Naive thymus-derived CD4-positive, alpha-beta T cell (primary cell): ENCODE measurements at regions not wholly inside any gene's neighbourhood (a gene's known extent, or its start where the extent isn't known, plus 50 kb on each side); places are given as distances from the start of the nearest gene placed in this dataset.

Source experiments
- ATAC-seq: fragments of 150-1000 bp; cut with Tn5 transposase; 2 replicates; pipeline ENCODE4 v1.10.0; 2021; ENCODE audit warnings: mild to moderate bottlenecking, moderate library complexity
- CTCF ChIA-PET: fragments of 350-600 bp; sonication (Branson Sonifier 250); formaldehyde crosslinking; loops from one replicate; lab custom pipeline; 2021; ENCODE audit warnings: antibody characterized with exemption; lab: Charles Lee
- POLR2A ChIA-PET: fragments of 350-600 bp; sonication (Branson Sonifier 250); formaldehyde crosslinking; loops from one replicate; lab custom pipeline; 2021; ENCODE audit warnings: antibody characterized with exemption, inconsistent platforms; lab: Charles Lee
- DNase-seq, 9 donors: peaks; one replicate each; pipeline versions ENCODE4 v3.0.0 to v3.0.0-alpha.2; 2020 to 2022; ENCODE audit warnings: mixed read lengths in 1 of 9
- H3K27ac ChIP-seq: one replicate; pipeline ENCODE4 v1.7.0; 2013; ENCODE audit warnings: mild to moderate bottlenecking, low read depth, low read length, moderate library complexity
- H3K27me3 ChIP-seq, 2 donors: one replicate each; pipeline ENCODE4 v1.7.0; 2013; ENCODE audit warnings: low read length in 2 of 2, mild to moderate bottlenecking in 2 of 2, moderate library complexity in 2 of 2; ENCODE audit not compliant: control insufficient read depth in 2 of 2, insufficient read depth in 2 of 2
- H3K36me3 ChIP-seq, 3 experiments: 1 replicate in 2 of 3; 2 replicates in 1 of 3; pipeline ENCODE4 v1.7.0; 2013; ENCODE audit warnings: low read length in 3 of 3, mild to moderate bottlenecking in 3 of 3, moderate library complexity in 1 of 3; ENCODE audit not compliant: insufficient read depth in 3 of 3, control insufficient read depth in 2 of 3
- H3K4me1 ChIP-seq, 2 donors: one replicate each; pipeline ENCODE4 v1.7.0; 2013; ENCODE audit warnings: low read length in 2 of 2, mild to moderate bottlenecking in 2 of 2, moderate library complexity in 1 of 2; ENCODE audit not compliant: control insufficient read depth in 2 of 2, insufficient read depth in 2 of 2
- H3K4me3 ChIP-seq: 2 replicates; pipeline ENCODE4 v1.7.0; 2013; ENCODE audit warnings: mild to moderate bottlenecking, low read length
- H3K9me3 ChIP-seq, 3 experiments: 1 replicate in 2 of 3; 2 replicates in 1 of 3; pipeline ENCODE4 v1.7.0; 2013; ENCODE audit warnings: low read length in 3 of 3; ENCODE audit not compliant: control insufficient read depth in 2 of 3
- H3K27ac Mint-ChIP-seq, 9 donors: one replicate each; pipeline ENCODE4 v1.8.0; 2020 to 2022; ENCODE audit warnings: mixed read lengths in 9 of 9, mild to moderate bottlenecking in 8 of 9, moderate library complexity in 5 of 9, inconsistent platforms in 2 of 9
- H3K27me3 Mint-ChIP-seq, 5 donors: one replicate each; pipeline ENCODE4 v1.8.0; 2021 to 2022; ENCODE audit warnings: mixed read lengths in 5 of 5, mild to moderate bottlenecking in 1 of 5
- H3K36me3 Mint-ChIP-seq, 5 donors: one replicate each; pipeline ENCODE4 v1.8.0; 2020 to 2022; ENCODE audit warnings: mixed read lengths in 5 of 5, mild to moderate bottlenecking in 3 of 5, inconsistent platforms in 1 of 5
- H3K4me1 Mint-ChIP-seq, 7 donors: one replicate each; pipeline ENCODE4 v1.8.0; 2020 to 2022; ENCODE audit warnings: mixed read lengths in 7 of 7, mild to moderate bottlenecking in 3 of 7, inconsistent platforms in 1 of 7
- H3K4me3 Mint-ChIP-seq, 10 donors: one replicate each; pipeline ENCODE4 v1.8.0; 2020 to 2022; ENCODE audit warnings: mild to moderate bottlenecking in 10 of 10, mixed read lengths in 10 of 10, moderate library complexity in 6 of 10, inconsistent platforms in 2 of 10
- H3K9me3 Mint-ChIP-seq, 11 donors: one replicate each; pipeline ENCODE4 v1.8.0; 2020 to 2022; ENCODE audit warnings: mixed read lengths in 11 of 11, mild to moderate bottlenecking in 4 of 11, inconsistent platforms in 1 of 11, moderate library complexity in 1 of 11
- intact Hi-C, 2 donors: fragments of 100-400 bp; cut with micrococcal nuclease; formaldehyde crosslinking; loops; one replicate each; pipeline ENCODE4 v1.15.1; 2023

GRCh38 chr10:7507887-7508726 is 97.3 kb upstream of the SFMBT2 start:
- CTCF ChIA-PET: interaction anchor here (0.7 to 1.0 kb wide), 3 partner anchors 27 to 593 kb away, joined by 4 to 6 read pairs (median 4); no protein-coding TSS in a partner anchor
- Mint-ChIP-seq H3K36me3 (peaks cover 15 to 58% (median 25%) of the 10 kb centered on the region in 5 donors), H3K9me3 (peaks cover 7 to 43% (median 28%) of the 10 kb centered on the region in 11 donors), H3K27me3 (no peaks in the 10 kb centered on the region), H3K4me1 (peaks cover 44 to 74% (median 60%) of the 10 kb centered on the region in 7 donors), H3K4me3 (peak overlapping the region; percentile 7 to 90 (median 66)), H3K27ac (peak overlapping the region; percentile 84 to 97 (median 95))
- Histone ChIP-seq H3K36me3 (no peaks in the 10 kb centered on the region), H3K4me3 (no peak overlapping the region), H3K9me3 (peaks cover 0 to 11% (median 8%) of the 10 kb centered on the region in 3 experiments), H3K4me1 (peaks cover 24 to 34% of the 10 kb centered on the region in 2 donors), H3K27ac (peak overlapping the region; percentile 64), H3K27me3 (no peaks in the 10 kb centered on the region)
- POLR2A ChIA-PET: interaction anchor here (0.6 to 1.8 kb wide), 10 partner anchors 9 to 1160 kb away, joined by 3 to 7 read pairs (median 4); no protein-coding TSS in a partner anchor
- intact Hi-C loops: loop anchor here (1.0 to 5.0 kb wide), 2 partner anchors 24 to 36 kb away; no protein-coding TSS in a partner anchor
- ATAC-seq (peak; percentile 52), DNase-seq (peak in 7 of 9 donors; percentile 26 to 66 (median 51))

DNA sequence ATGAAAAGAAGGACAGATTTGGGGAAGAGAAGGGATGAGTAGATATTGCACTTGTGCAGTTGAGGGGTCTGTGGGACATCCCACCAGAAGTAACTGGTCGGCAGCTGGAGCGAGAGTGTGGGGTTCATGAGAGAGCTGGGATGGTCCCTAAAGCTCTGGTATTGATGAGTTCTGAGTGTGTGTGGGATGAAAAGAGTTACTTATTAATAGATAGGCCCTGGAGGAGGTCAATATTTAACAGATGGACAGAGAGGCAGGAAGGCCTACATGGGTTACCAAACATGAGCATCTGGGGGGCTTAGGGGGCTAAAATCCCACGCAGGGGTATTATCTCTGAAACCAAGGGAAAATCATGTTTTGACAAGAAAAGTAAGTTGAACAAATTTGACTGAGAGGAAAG is 95.7 kb upstream of the SFMBT2 start:
- H3K4me1 ChIP-seq: peaks cover 19 to 26% of the 10 kb centered on the region in 2 donors
- Mint-ChIP-seq H3K27ac (peak overlapping the region; percentile 44 to 95 (median 84)), H3K9me3 (peaks cover 7 to 40% (median 25%) of the 10 kb centered on the region in 11 donors), H3K36me3 (peaks cover 15 to 60% (median 22%) of the 10 kb centered on the region in 5 donors), H3K4me1 (peaks cover 41 to 67% (median 55%) of the 10 kb centered on the region in 7 donors), H3K4me3 (peak overlapping the region in 8 of 10 donors; percentile 1 to 90 (median 60)), H3K27me3 (peaks cover 0 to 4% (median 0%) of the 10 kb centered on the region in 5 donors)
- H3K4me3 ChIP-seq: no peak overlapping the region
- H3K27me3 ChIP-seq: no peaks in the 10 kb centered on the region
- peaks cover 0 to 11% (median 8%) of the 10 kb centered on the region in 3 experiments for H3K9me3 ChIP-seq
- no peak overlapping the region for H3K27ac ChIP-seq
- ChIA-PET CTCF (no interaction called here), POLR2A (interaction anchor here (0.6 to 1.7 kb wide), 4 partner anchors 14 to 328 kb away, joined by 4 to 10 read pairs (median 4); no protein-coding TSS in a partner anchor)
- intact Hi-C loops: loop anchor here in 1 of 2 donors (5.0 kb wide), 1 partner anchor 34 kb away; no protein-coding TSS in a partner anchor
- DNase-seq (no peak), ATAC-seq (no peak)
- no peaks in the 10 kb centered on the region for H3K36me3 ChIP-seq

DNA sequence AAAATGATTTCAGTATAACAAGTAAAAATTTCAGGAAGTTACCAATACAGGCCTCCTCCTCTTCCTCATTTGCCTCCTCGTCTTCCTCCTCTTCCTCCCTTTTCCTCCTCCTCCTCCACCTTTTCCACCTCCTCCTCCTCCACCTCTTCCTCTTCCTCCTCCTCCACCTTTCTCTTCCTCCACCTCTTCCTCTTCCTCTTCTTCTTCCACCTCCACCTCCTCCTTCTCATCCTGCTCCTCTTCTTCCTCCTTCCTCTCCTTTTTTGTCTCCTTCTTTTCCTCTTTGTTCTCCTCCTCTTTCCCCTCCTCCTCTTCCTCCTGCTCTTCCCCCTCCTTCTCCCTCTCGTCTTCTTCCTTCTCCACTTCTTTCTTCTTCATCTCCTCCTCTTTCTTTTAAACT is 94.4 kb upstream of the SFMBT2 start:
- intact Hi-C loops: loop anchor here in 1 of 2 donors (5.0 kb wide), 1 partner anchor 33 kb away; no protein-coding TSS in a partner anchor
- peak overlapping the region in 2 of 9 donors; percentile 79 to 84 for H3K27ac Mint-ChIP-seq
- CTCF ChIA-PET: no interaction called here

GRCh38 chr10:7503190-7503589 is 92.4 kb upstream of the SFMBT2 start:
- Histone ChIP-seq H3K27ac (no peak overlapping the region), H3K9me3 (no peaks in the 10 kb centered on the region), H3K36me3 (no peaks in the 10 kb centered on the region), H3K4me3 (no peak overlapping the region), H3K4me1 (peaks cover 17 to 27% of the 10 kb centered on the region in 2 donors), H3K27me3 (no peaks in the 10 kb centered on the region)
- no peak for ATAC-seq
- Mint-ChIP-seq H3K36me3 (peaks cover 0 to 38% (median 0%) of the 10 kb centered on the region in 5 donors), H3K4me3 (no peak overlapping the region), H3K4me1 (peaks cover 37 to 42% (median 38%) of the 10 kb centered on the region in 7 donors), H3K27me3 (peaks cover 0 to 4% (median 0%) of the 10 kb centered on the region in 5 donors), H3K9me3 (peaks cover 0 to 22% (median 3%) of the 10 kb centered on the region in 11 donors), H3K27ac (no peak overlapping the region)
- DNase-seq: no peak
- CTCF ChIA-PET: interaction anchor here (0.8 kb wide), 1 partner anchor 22 kb away, joined by 3 read pairs; no protein-coding TSS in a partner anchor
- intact Hi-C loops: no loop called here
- POLR2A ChIA-PET: interaction anchor here (1.3 to 4.0 kb wide), 2 partner anchors 10 to 19 kb away, joined by 3 to 23 read pairs; no protein-coding TSS in a partner anchor

More for the DNA sequence above, 94.4 kb upstream of the SFMBT2 start:
- Histone ChIP-seq H3K4me3 (no peak overlapping the region), H3K27ac (no peak overlapping the region), H3K36me3 (no peaks in the 10 kb centered on the region), H3K4me1 (peaks cover 22 to 31% of the 10 kb centered on the region in 2 donors), H3K9me3 (peaks cover 0 to 8% (median 6%) of the 10 kb centered on the region in 3 experiments), H3K27me3 (no peaks in the 10 kb centered on the region)
- peaks cover 0 to 4% (median 0%) of the 10 kb centered on the region in 5 donors for H3K27me3 Mint-ChIP-seq
- DNase-seq: no peak
- H3K4me3 Mint-ChIP-seq: no peak overlapping the region
- H3K9me3 Mint-ChIP-seq: peaks cover 3 to 36% (median 15%) of the 10 kb centered on the region in 11 donors
- peaks cover 10 to 55% (median 13%) of the 10 kb centered on the region in 5 donors for H3K36me3 Mint-ChIP-seq
- peaks cover 45 to 59% (median 54%) of the 10 kb centered on the region in 7 donors for H3K4me1 Mint-ChIP-seq
- POLR2A ChIA-PET: interaction anchor here (1.7 kb wide), 1 partner anchor 21 kb away, joined by 10 read pairs; no protein-coding TSS in a partner anchor
- no peak for ATAC-seq

DNA sequence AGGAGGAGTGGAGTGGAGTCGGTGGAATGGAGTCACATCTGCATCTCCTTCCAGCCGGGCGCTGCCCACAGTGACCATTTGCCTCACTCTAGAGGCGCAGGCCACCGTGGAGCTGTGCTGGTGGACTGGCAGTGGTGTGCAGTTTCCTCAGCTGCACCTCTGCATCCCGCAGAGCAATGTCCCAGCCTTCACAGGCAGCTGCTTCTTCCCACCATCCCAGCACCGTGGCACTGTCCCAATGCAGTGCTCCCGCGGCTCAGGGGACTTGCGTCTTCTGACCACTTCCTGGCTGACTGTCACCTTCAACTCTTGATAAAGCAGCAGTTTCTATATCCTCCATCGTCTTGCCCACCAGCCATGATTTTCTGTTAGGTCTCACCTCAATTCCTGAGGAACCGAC is 90.3 kb upstream of the SFMBT2 start:
- Mint-ChIP-seq H3K27ac (peak overlapping the region in 2 of 9 donors; percentile 23 to 32), H3K27me3 (peaks cover 0 to 4% (median 0%) of the 10 kb centered on the region in 5 donors), H3K4me1 (peaks cover 19 to 36% (median 25%) of the 10 kb centered on the region in 7 donors), H3K36me3 (peaks cover 0 to 27% (median 0%) of the 10 kb centered on the region in 5 donors), H3K4me3 (peak overlapping the region in 3 of 10 donors; percentile 37 to 44 (median 42)), H3K9me3 (peaks cover 0 to 11% (median 0%) of the 10 kb centered on the region in 11 donors)
- Histone ChIP-seq H3K4me3 (no peak overlapping the region), H3K9me3 (no peaks in the 10 kb centered on the region), H3K27me3 (no peaks in the 10 kb centered on the region), H3K4me1 (peaks cover 6 to 10% of the 10 kb centered on the region in 2 donors), H3K27ac (no peak overlapping the region), H3K36me3 (no peaks in the 10 kb centered on the region)
- ATAC-seq (peak; percentile 18), DNase-seq (no peak)
- POLR2A ChIA-PET: interaction anchor here (1.2 to 4.0 kb wide), 3 partner anchors 8 to 16 kb away, joined by 3 to 23 read pairs (median 5); no protein-coding TSS in a partner anchor
- CTCF ChIA-PET: interaction anchor here (0.6 kb wide), 1 partner anchor 1830 kb away, joined by 3 read pairs; no protein-coding TSS in a partner anchor
- intact Hi-C loops: no loop called here

GRCh38 chr10:7498111-7498510 is 87.3 kb upstream of the SFMBT2 start:
- H3K9me3 ChIP-seq: no peaks in the 10 kb centered on the region
- H3K4me3 Mint-ChIP-seq: no peak overlapping the region
- CTCF ChIA-PET: no interaction called here

More at GRCh38 chr10:7498111-7498510, 87.3 kb upstream of the SFMBT2 start:
- no peaks in the 10 kb centered on the region for H3K27me3 ChIP-seq
- Mint-ChIP-seq H3K27me3 (peaks cover 0 to 4% (median 0%) of the 10 kb centered on the region in 5 donors), H3K9me3 (peaks cover 0 to 4% (median 0%) of the 10 kb centered on the region in 11 donors), H3K36me3 (peaks cover 0 to 12% (median 0%) of the 10 kb centered on the region in 5 donors), H3K27ac (peak overlapping the region in 1 of 9 donors; percentile 4), H3K4me1 (peaks cover 18 to 52% (median 37%) of the 10 kb centered on the region in 7 donors)
- intact Hi-C loops: no loop called here
- peaks cover 6 to 14% of the 10 kb centered on the region in 2 donors for H3K4me1 ChIP-seq
- no peak overlapping the region for H3K27ac ChIP-seq
- ATAC-seq: no peak
- DNase-seq: no peak
- H3K4me3 ChIP-seq: no peak overlapping the region
- no peaks in the 10 kb centered on the region for H3K36me3 ChIP-seq
- POLR2A ChIA-PET: interaction anchor here (0.9 to 2.2 kb wide), 2 partner anchors 14 to 17 kb away, joined by 4 to 5 read pairs; no protein-coding TSS in a partner anchor
